ENCODE measurements at regions not wholly inside any gene's neighbourhood (a gene's known extent, or its start where the extent isn't known, plus 50 kb on each side); places are given as distances from the start of the nearest gene placed in this dataset.

DNA sequence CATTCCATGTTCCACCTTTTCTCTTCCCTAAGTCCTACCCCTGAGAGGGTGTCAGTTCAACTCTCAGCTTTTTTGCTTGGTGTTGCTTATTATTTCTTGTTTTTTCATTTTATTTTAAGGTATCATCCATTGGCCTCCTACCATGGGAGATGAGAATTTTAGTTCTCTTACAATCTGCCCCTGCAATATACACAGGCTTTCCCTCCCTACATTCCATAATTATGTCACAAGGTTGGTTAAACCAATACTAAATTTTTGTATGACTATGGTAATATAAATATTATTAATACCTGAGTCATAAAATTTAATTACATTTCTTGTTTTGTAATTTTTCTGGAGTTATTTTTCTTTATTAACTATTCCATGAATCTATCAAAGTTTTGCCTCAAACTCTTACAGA lies 216.2 kb downstream of the SNX19 start:
- TF ChIP-seq, protein P1, sequence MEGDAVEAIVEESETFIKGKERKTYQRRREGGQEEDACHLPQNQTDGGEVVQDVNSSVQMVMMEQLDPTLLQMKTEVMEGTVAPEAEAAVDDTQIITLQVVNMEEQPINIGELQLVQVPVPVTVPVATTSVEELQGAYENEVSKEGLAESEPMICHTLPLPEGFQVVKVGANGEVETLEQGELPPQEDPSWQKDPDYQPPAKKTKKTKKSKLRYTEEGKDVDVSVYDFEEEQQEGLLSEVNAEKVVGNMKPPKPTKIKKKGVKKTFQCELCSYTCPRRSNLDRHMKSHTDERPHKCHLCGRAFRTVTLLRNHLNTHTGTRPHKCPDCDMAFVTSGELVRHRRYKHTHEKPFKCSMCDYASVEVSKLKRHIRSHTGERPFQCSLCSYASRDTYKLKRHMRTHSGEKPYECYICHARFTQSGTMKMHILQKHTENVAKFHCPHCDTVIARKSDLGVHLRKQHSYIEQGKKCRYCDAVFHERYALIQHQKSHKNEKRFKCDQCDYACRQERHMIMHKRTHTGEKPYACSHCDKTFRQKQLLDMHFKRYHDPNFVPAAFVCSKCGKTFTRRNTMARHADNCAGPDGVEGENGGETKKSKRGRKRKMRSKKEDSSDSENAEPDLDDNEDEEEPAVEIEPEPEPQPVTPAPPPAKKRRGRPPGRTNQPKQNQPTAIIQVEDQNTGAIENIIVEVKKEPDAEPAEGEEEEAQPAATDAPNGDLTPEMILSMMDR (IDR thresholded peaks at IDR 0.05), result no peak
- TF ChIP-seq POLR2A (IDR thresholded peaks at IDR 0.05), result no peak

All from uterus (tissue), 2 donors.